AG04449 (cell line): ENCODE measurements at regions not wholly inside any gene's neighbourhood (a gene's known extent, or its start where the extent isn't known, plus 50 kb on each side); places are given as distances from the start of the nearest gene placed in this dataset.

Experiments used
- CTCF ChIA-PET: fragments of 350-600 bp; formaldehyde crosslinking; extraction: SDS; loops from one replicate; lab custom pipeline; 2021; ENCODE audit warnings: antibody characterized with exemption; lab: Yijun Ruan, JAX
- POLR2A ChIA-PET: fragments of 400-600, 350-600 bp; formaldehyde crosslinking; extraction: SDS; loops from one replicate; lab custom pipeline; 2020; ENCODE audit warnings: antibody characterized with exemption, inconsistent platforms; lab: Yijun Ruan, JAX
- DNase-seq: peaks from one replicate; pipeline ENCODE4 v3.0.0-alpha.2; 2010; ENCODE audit warnings: low read depth, low spot score
- H3K4me3 ChIP-seq: 2 replicates; pipeline ENCODE4 v1.5.1; 2011; ENCODE audit warnings: low read depth, mild to moderate bottlenecking, control low read depth, low read length
- TF ChIP-seq, protein P1 (sequence below): IDR thresholded peaks from one replicate; pipeline ENCODE4 v1.5.1; 2011; ENCODE audit warnings: mild to moderate bottlenecking, moderate library complexity, low read length, control low read depth, inconsistent platforms; ENCODE audit not compliant: insufficient read depth; ENCODE audit errors: missing control alignments

DNA sequence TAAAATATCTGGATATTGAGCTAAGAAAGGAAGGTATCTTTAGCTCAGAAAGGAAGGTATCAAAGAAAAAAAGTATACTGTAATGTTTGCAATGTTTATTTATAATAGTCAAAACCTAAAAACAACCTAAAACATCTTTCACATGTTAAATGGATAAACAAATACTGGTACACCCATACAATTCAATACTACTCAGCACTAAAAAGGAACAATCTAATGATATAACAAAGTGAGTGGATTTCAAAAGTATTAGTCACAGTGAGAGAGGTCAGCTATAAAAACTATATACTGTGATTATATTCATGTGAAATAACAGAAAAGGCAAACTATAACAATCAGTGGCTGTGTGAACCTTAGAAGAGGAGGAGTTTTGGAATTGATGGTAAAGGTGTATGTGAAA lies 455.0 kb upstream of the FTMT start:
- TF ChIP-seq, protein P1, sequence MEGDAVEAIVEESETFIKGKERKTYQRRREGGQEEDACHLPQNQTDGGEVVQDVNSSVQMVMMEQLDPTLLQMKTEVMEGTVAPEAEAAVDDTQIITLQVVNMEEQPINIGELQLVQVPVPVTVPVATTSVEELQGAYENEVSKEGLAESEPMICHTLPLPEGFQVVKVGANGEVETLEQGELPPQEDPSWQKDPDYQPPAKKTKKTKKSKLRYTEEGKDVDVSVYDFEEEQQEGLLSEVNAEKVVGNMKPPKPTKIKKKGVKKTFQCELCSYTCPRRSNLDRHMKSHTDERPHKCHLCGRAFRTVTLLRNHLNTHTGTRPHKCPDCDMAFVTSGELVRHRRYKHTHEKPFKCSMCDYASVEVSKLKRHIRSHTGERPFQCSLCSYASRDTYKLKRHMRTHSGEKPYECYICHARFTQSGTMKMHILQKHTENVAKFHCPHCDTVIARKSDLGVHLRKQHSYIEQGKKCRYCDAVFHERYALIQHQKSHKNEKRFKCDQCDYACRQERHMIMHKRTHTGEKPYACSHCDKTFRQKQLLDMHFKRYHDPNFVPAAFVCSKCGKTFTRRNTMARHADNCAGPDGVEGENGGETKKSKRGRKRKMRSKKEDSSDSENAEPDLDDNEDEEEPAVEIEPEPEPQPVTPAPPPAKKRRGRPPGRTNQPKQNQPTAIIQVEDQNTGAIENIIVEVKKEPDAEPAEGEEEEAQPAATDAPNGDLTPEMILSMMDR: no peak
- CTCF ChIA-PET: no interaction called here

DNA sequence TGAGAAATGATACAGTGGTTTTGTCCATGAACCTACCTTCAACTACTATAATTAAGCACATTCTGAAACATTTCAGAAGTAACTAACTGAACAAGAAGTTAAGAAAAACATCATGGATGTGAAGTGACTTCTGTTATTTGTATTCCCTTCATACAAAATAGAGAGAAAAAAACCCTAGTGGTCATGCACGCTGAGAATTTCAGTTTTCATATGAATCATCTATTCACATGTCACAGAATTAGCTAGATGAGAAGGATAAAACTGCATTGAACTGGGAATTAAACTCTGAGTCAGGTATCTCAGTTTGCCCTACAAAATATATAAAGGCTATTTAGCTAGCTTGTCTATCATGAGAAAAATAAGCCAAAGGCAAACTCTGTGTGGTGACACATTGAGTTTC lies 451.8 kb upstream of the FTMT start:
- ChIA-PET POLR2A (no interaction called here), CTCF (no interaction called here)
- DNase-seq: no peak
- no peak overlapping the region for H3K4me3 ChIP-seq
- TF ChIP-seq, protein P1: no peak

More for the DNA sequence above, 455.0 kb upstream of the FTMT start:
- no peak overlapping the region for H3K4me3 ChIP-seq
- DNase-seq: no peak
- POLR2A ChIA-PET: no interaction called here

DNA sequence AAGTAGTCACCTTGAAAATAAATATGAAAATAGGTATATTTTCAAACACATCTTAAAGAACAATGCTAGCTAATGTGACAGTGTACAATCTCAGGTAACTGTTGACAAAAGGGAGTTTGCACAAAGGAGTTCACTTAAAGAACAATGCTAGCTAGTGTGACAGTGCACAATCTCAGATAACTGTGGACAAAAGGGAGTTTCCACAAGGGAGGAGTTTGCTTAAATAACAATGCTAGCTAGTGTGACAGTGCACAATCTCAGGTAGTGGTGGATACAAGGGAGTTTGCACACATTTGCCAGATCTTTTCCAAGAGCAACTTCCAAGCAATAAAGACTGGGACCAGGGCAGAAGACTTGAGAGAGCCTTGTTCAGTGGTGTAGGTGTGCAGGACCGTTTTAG lies 442.9 kb upstream of the FTMT start:
- ChIA-PET POLR2A (no interaction called here), CTCF (no interaction called here)
- no peak for DNase-seq
- TF ChIP-seq, protein P1: no peak
- H3K4me3 ChIP-seq: no peak overlapping the region

DNA sequence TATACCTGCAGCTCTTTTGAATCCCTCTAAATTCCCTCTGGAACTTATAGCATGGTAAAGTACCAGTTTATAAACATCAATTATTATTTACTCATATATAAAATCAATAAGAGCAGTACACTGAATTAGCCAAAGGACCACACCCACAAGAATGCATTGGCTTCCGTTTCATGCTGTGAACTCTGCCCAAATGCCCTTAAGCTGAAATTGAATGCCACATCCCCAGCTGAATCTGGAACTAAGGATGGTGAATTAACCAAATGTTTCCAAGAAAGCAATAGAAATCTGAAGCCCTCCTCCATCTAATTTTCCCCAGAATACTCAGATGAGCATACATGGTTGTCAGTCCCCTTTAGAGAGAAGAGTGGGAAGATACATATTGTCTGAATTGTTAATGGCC lies 436.4 kb upstream of the FTMT start:
- CTCF ChIA-PET: no interaction called here
- TF ChIP-seq, protein P1: no peak
- DNase-seq: no peak
- H3K4me3 ChIP-seq: no peak overlapping the region
- POLR2A ChIA-PET: no interaction called here

DNA sequence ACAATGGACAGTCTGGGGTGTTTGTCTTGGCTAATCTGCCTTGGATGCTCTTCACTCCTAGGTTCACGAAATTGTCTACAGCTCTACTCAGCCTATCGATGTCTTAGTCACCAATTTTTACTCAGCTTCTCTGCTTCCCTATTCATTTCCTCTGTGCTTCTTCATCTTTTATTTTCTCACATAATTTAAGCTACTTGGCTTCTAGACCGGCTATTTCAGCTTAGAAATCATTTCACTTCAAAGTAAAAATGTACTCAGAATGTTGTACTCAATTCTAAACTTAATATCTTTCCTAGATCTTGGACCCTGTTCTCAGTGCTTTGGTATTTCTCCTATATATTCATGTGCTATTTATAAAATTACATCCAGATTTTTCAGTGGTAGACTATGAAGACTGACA lies 430.0 kb upstream of the FTMT start:
- TF ChIP-seq, protein P1: no peak
- no peak overlapping the region for H3K4me3 ChIP-seq
- CTCF ChIA-PET: no interaction called here
- POLR2A ChIA-PET: no interaction called here
- no peak for DNase-seq

DNA sequence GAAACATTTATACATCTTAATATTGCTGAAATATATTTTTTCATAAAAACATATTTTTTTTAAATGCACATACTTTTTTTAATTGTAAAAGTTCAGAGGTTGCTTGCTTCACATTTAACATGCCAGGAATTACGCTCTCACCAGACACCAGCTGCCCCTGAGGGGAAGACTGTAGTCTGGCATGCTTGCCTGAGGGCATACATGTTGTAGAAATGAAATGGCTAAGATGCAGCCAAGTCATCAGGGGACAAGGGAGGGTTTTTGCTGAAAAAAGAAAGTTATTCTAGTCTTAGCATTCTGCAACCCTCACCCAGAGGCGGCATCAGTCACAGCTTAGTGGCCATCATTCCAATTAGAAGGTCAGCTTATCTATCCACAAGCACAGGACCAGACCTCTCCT lies 426.7 kb upstream of the FTMT start:
- POLR2A ChIA-PET: no interaction called here
- TF ChIP-seq, protein P1: no peak
- CTCF ChIA-PET: no interaction called here

More for the DNA sequence above, 426.7 kb upstream of the FTMT start:
- H3K4me3 ChIP-seq: no peak overlapping the region
- no peak for DNase-seq
